HEK293 (cell line): ENCODE measurements at regions not wholly inside any gene's neighbourhood (a gene's known extent, or its start where the extent isn't known, plus 50 kb on each side); places are given as distances from the start of the nearest gene placed in this dataset.

ENCODE experiments used
- CTCF ChIA-PET: fragments of 350-600 bp; formaldehyde crosslinking; extraction: SDS; loops from one replicate; lab custom pipeline; 2021; ENCODE audit warnings: antibody characterized with exemption; lab: Yijun Ruan, JAX
- POLR2A ChIA-PET: fragments of 300-600 bp; formaldehyde crosslinking; extraction: SDS; loops from one replicate; lab custom pipeline; 2020; ENCODE audit warnings: antibody characterized with exemption, inconsistent platforms; lab: Yijun Ruan, JAX
- H3K27ac ChIP-seq: fragments of 200-500 bp; sonication (Bioruptor generic); 2 replicates; pipeline ENCODE4 v1.5.1; 2014; ENCODE audit warnings: low read depth, low read length, control low read depth, inconsistent platforms; ENCODE audit errors: extremely low read depth
- H3K36me3 ChIP-seq, 2 experiments: fragments of 200-500 bp in 1 of 2; sonication (Bioruptor generic) in 1 of 2; 1 replicate in 1 of 2; 2 replicates in 1 of 2; pipeline ENCODE4 v1.5.1; 2014 to 2017; ENCODE audit warnings: inconsistent platforms in 2 of 2, low read length in 2 of 2; ENCODE audit not compliant: control insufficient read depth in 2 of 2, insufficient read depth in 1 of 2
- H3K4me1 ChIP-seq: fragments of 200-500 bp; sonication (Bioruptor generic); 2 replicates; pipeline ENCODE4 v1.5.1; 2014; ENCODE audit warnings: mild to moderate bottlenecking, low read length, inconsistent platforms; ENCODE audit not compliant: control insufficient read depth, insufficient read depth
- H3K4me3 ChIP-seq: 2 replicates; pipeline ENCODE4 v1.5.1; 2011; ENCODE audit warnings: low read depth, mild to moderate bottlenecking, control low read depth, low read length, moderate library complexity
- H3K9me3 ChIP-seq: fragments of 200-500 bp; sonication (Bioruptor generic); 2 replicates; pipeline ENCODE4 v1.5.1; 2014; ENCODE audit warnings: low read depth, low read length, inconsistent platforms; ENCODE audit not compliant: control insufficient read depth, insufficient read depth
- IKZF3 ChIP-seq: fragments of 450-650 bp; IDR thresholded peaks from 2 replicates; pipeline ENCODE4 v1.5.0; 2018; ENCODE audit warnings: missing biosample characterization, mild to moderate bottlenecking, missing genetic modification characterization, moderate library complexity
- KLF1 ChIP-seq: fragments of 450-650 bp; formaldehyde crosslinking; IDR thresholded peaks from 2 replicates; pipeline ENCODE4 v1.5.1; 2016; ENCODE audit warnings: missing biosample characterization, missing genetic modification characterization
- RBAK ChIP-seq: fragments of 450-650 bp; formaldehyde crosslinking; IDR thresholded peaks from 2 replicates; pipeline ENCODE4 v1.5.1; 2016; ENCODE audit warnings: missing biosample characterization, missing genetic modification characterization
- WT1 ChIP-seq: fragments of 450-650 bp; formaldehyde crosslinking; IDR thresholded peaks from 2 replicates; pipeline ENCODE4 v1.5.1; 2016; ENCODE audit warnings: missing biosample characterization, missing genetic modification characterization
- YY1 ChIP-seq: fragments of 450-650 bp; formaldehyde crosslinking; IDR thresholded peaks from 2 replicates; pipeline ENCODE4 v1.5.1; 2018; ENCODE audit warnings: missing biosample characterization, missing genetic modification characterization
- YY2 ChIP-seq: fragments of 450-650 bp; formaldehyde crosslinking; IDR thresholded peaks from 2 replicates; pipeline ENCODE4 v1.5.1; 2016; ENCODE audit warnings: missing biosample characterization, missing genetic modification characterization
- ZFHX2 ChIP-seq: fragments of 450-650 bp; formaldehyde crosslinking; conservative IDR thresholded peaks from 2 replicates; pipeline ENCODE4 v1.5.1; 2016; ENCODE audit warnings: missing biosample characterization, missing genetic modification characterization
- ZNF10 ChIP-seq: fragments of 450-650 bp; formaldehyde crosslinking; IDR thresholded peaks from 2 replicates; pipeline ENCODE4 v1.5.1; 2017; ENCODE audit warnings: missing biosample characterization, missing genetic modification characterization
- ZNF112 ChIP-seq: fragments of 450-650 bp; formaldehyde crosslinking; IDR thresholded peaks from 2 replicates; pipeline ENCODE4 v1.5.0; 2017; ENCODE audit warnings: missing biosample characterization, missing genetic modification characterization
- ZNF169 ChIP-seq: fragments of 450-650 bp; formaldehyde crosslinking; IDR thresholded peaks from 2 replicates; pipeline ENCODE4 v1.5.1; 2016; ENCODE audit warnings: missing biosample characterization, missing genetic modification characterization
- ZNF175 ChIP-seq: fragments of 450-650 bp; formaldehyde crosslinking; IDR thresholded peaks from 2 replicates; pipeline ENCODE4 v1.5.1; 2016; ENCODE audit warnings: missing biosample characterization, missing genetic modification characterization
- ZNF184 ChIP-seq: fragments of 450-650 bp; IDR thresholded peaks from 2 replicates; pipeline ENCODE4 v1.5.1; 2018; ENCODE audit warnings: missing biosample characterization, mild to moderate bottlenecking, missing genetic modification characterization
- ZNF2 ChIP-seq: fragments of 450-650 bp; formaldehyde crosslinking; IDR thresholded peaks from 2 replicates; pipeline ENCODE4 v1.5.1; 2016; ENCODE audit warnings: missing biosample characterization, missing genetic modification characterization
- ZNF202 ChIP-seq: fragments of 450-650 bp; formaldehyde crosslinking; IDR thresholded peaks from 2 replicates; pipeline ENCODE4 v1.5.1; 2016; ENCODE audit warnings: missing biosample characterization, missing genetic modification characterization, borderline replicate concordance
- ZNF223 ChIP-seq: fragments of 450-650 bp; formaldehyde crosslinking; IDR thresholded peaks from 2 replicates; pipeline ENCODE4 v1.5.1; 2016; ENCODE audit warnings: missing biosample characterization, missing genetic modification characterization
- ZNF521 ChIP-seq: fragments of 450-650 bp; formaldehyde crosslinking; IDR thresholded peaks from 2 replicates; pipeline ENCODE4 v1.5.1; 2017; ENCODE audit warnings: missing biosample characterization, mild to moderate bottlenecking, missing genetic modification characterization
- ZNF624 ChIP-seq: fragments of 450-650 bp; formaldehyde crosslinking; IDR thresholded peaks from 2 replicates; pipeline ENCODE4 v1.5.1; 2017; ENCODE audit warnings: missing biosample characterization, missing genetic modification characterization
- ZNF664 ChIP-seq: fragments of 450-650 bp; formaldehyde crosslinking; IDR thresholded peaks from 2 replicates; pipeline ENCODE4 v1.5.1; 2016; ENCODE audit warnings: missing biosample characterization, missing genetic modification characterization
- ZNF777 ChIP-seq: fragments of 450-650 bp; formaldehyde crosslinking; IDR thresholded peaks from 2 replicates; pipeline ENCODE4 v1.5.1; 2017; ENCODE audit warnings: missing biosample characterization, missing genetic modification characterization, borderline replicate concordance
- ZSCAN16 ChIP-seq: fragments of 450-650 bp; formaldehyde crosslinking; IDR thresholded peaks from 2 replicates; pipeline ENCODE4 v1.5.1; 2016; ENCODE audit warnings: missing biosample characterization, missing genetic modification characterization
- ZXDB ChIP-seq: fragments of 450-650 bp; formaldehyde crosslinking; IDR thresholded peaks from 2 replicates; pipeline ENCODE4 v1.5.1; 2016; ENCODE audit warnings: missing biosample characterization, missing genetic modification characterization
- TF ChIP-seq, protein P1 (sequence below): fragments of 450-650 bp; formaldehyde crosslinking; IDR thresholded peaks from 2 replicates; pipeline ENCODE4 v1.5.1; 2016; ENCODE audit warnings: missing biosample characterization, missing genetic modification characterization
- TF ChIP-seq, protein P2 (sequence below): fragments of 450-650 bp; formaldehyde crosslinking; IDR thresholded peaks from 2 replicates; pipeline ENCODE4 v1.5.1; 2017; ENCODE audit warnings: missing biosample characterization, missing genetic modification characterization
- TF ChIP-seq, protein P3 (sequence below): fragments of 450-650 bp; formaldehyde crosslinking; IDR thresholded peaks from 2 replicates; pipeline ENCODE4 v1.5.1; 2016; ENCODE audit warnings: missing biosample characterization, missing genetic modification characterization
- TF ChIP-seq, protein P4 (sequence below): IDR thresholded peaks from 2 replicates; pipeline ENCODE4 v1.6.1; 2011; ENCODE audit warnings: mild to moderate bottlenecking, low read depth, low read length, borderline replicate concordance
- TF ChIP-seq, protein P5 (sequence below): fragments of 450-650 bp; formaldehyde crosslinking; IDR thresholded peaks from 2 replicates; pipeline ENCODE4 v1.5.1; 2016; ENCODE audit warnings: missing biosample characterization, missing genetic modification characterization
- TF ChIP-seq, protein P6 (sequence below): fragments of 450-650 bp; formaldehyde crosslinking; IDR thresholded peaks from 2 replicates; pipeline ENCODE4 v1.5.1; 2016; ENCODE audit warnings: missing biosample characterization, missing genetic modification characterization

DNA sequence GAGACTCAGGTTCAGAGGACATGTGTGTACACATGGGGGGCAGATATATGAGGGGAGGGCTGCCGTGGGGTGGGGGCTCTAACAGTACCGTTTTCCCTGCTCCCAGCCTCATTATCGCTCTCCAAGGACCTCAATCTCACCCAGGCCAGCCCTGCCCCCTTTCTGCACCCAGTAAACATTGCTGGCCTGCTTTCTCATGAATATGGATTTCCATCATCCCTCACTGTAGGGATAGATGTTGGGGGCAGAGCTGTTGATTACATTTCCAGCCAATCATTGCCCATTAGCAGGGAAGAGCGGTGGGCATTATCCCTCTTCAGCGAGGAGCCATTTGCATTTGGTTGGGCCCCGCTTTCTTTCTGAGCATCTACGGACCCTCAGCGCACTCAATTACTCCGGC lies 273.8 kb downstream of the RPS6KC1 start:
- Histone ChIP-seq H3K4me3 (no peak overlapping the region), H3K4me1 (no peaks in the 10 kb centered on the region), H3K9me3 (no peaks in the 10 kb centered on the region), H3K27ac (no peak overlapping the region), H3K36me3 (no peaks in the 10 kb centered on the region)
- no peak for TF ChIP-seq YY1
- TF ChIP-seq ZNF223 (tag by site-specific recombination): no peak
- TF ChIP-seq ZXDB (tag by site-specific recombination): no peak
- no peak for TF ChIP-seq ZNF169 (tag by site-specific recombination)
- no peak for TF ChIP-seq ZNF112 (tag by site-specific recombination)
- TF ChIP-seq ZNF2 (tag by site-specific recombination): no peak
- no peak for TF ChIP-seq ZNF521 (tag by site-specific recombination)
- no peak for TF ChIP-seq ZSCAN16 (tag by site-specific recombination)
- TF ChIP-seq ZFHX2 (tag by site-specific recombination): no peak
- TF ChIP-seq, protein P1, sequence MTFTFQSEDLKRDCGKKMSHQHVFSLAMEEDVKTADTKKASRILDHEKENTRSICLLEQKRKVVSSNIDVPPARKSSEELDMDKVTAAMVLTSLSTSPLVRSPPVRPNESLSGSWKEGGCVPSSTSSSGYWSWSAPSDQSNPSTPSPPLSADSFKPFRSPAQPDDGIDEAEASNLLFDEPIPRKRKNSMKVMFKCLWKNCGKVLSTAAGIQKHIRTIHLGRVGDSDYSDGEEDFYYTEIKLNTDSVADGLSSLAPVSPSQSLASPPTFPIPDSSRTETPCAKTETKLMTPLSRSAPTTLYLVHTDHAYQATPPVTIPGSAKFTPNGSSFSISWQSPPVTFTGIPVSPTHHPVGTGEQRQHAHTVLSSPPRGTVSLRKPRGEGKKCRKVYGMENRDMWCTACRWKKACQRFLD (tag by site-specific recombination): no peak
- no peak for TF ChIP-seq ZNF624 (tag by site-specific recombination)
- no peak for TF ChIP-seq IKZF3
- TF ChIP-seq ZNF10 (tag by site-specific recombination): no peak
- TF ChIP-seq, protein P2, sequence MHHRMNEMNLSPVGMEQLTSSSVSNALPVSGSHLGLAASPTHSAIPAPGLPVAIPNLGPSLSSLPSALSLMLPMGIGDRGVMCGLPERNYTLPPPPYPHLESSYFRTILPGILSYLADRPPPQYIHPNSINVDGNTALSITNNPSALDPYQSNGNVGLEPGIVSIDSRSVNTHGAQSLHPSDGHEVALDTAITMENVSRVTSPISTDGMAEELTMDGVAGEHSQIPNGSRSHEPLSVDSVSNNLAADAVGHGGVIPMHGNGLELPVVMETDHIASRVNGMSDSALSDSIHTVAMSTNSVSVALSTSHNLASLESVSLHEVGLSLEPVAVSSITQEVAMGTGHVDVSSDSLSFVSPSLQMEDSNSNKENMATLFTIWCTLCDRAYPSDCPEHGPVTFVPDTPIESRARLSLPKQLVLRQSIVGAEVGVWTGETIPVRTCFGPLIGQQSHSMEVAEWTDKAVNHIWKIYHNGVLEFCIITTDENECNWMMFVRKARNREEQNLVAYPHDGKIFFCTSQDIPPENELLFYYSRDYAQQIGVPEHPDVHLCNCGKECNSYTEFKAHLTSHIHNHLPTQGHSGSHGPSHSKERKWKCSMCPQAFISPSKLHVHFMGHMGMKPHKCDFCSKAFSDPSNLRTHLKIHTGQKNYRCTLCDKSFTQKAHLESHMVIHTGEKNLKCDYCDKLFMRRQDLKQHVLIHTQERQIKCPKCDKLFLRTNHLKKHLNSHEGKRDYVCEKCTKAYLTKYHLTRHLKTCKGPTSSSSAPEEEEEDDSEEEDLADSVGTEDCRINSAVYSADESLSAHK (tag by site-specific recombination): no peak
- TF ChIP-seq, protein P3, sequence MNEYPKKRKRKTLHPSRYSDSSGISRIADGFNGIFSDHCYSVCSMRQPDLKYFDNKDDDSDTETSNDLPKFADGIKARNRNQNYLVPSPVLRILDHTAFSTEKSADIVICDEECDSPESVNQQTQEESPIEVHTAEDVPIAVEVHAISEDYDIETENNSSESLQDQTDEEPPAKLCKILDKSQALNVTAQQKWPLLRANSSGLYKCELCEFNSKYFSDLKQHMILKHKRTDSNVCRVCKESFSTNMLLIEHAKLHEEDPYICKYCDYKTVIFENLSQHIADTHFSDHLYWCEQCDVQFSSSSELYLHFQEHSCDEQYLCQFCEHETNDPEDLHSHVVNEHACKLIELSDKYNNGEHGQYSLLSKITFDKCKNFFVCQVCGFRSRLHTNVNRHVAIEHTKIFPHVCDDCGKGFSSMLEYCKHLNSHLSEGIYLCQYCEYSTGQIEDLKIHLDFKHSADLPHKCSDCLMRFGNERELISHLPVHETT (tag by site-specific recombination): no peak
- POLR2A ChIA-PET: interaction anchor here (0.6 kb wide), 1 partner anchor 9 kb away, joined by 3 read pairs; no protein-coding TSS in a partner anchor
- CTCF ChIA-PET: no interaction called here

DNA sequence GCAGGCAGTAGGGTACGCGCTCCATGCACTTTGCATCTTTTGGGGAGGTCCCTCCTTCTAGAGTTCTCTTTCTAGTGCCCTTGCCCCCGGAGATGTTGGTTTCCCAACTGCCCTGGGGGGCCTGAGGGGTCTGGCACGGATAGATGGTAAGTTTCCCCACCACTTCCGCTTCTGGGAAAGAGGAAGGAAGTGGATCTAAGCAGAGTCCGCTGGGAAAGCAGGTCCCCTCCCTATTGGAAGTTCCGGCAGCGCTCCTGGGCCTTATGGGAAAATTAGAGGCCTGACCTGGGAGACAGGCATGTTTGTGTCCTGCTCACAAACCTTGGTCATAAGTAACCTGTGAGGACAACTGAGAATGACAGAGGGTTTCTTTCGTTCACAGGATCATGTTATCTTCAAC lies 274.4 kb downstream of the RPS6KC1 start:
- no peak overlapping the region for H3K4me3 ChIP-seq
- no peaks in the 10 kb centered on the region for H3K4me1 ChIP-seq
- ChIA-PET CTCF (no interaction called here), POLR2A (no interaction called here)
- no peak overlapping the region for H3K27ac ChIP-seq
- no peaks in the 10 kb centered on the region for H3K36me3 ChIP-seq
- no peaks in the 10 kb centered on the region for H3K9me3 ChIP-seq
- no peak for TF ChIP-seq ZNF175 (tag by site-specific recombination)
- no peak for TF ChIP-seq ZNF777 (tag by site-specific recombination)
- TF ChIP-seq, protein P4, sequence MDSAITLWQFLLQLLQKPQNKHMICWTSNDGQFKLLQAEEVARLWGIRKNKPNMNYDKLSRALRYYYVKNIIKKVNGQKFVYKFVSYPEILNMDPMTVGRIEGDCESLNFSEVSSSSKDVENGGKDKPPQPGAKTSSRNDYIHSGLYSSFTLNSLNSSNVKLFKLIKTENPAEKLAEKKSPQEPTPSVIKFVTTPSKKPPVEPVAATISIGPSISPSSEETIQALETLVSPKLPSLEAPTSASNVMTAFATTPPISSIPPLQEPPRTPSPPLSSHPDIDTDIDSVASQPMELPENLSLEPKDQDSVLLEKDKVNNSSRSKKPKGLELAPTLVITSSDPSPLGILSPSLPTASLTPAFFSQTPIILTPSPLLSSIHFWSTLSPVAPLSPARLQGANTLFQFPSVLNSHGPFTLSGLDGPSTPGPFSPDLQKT: no peak
- no peak for TF ChIP-seq WT1 (tag by site-specific recombination)
- TF ChIP-seq ZNF202 (tag by site-specific recombination): no peak
- TF ChIP-seq, protein P5, sequence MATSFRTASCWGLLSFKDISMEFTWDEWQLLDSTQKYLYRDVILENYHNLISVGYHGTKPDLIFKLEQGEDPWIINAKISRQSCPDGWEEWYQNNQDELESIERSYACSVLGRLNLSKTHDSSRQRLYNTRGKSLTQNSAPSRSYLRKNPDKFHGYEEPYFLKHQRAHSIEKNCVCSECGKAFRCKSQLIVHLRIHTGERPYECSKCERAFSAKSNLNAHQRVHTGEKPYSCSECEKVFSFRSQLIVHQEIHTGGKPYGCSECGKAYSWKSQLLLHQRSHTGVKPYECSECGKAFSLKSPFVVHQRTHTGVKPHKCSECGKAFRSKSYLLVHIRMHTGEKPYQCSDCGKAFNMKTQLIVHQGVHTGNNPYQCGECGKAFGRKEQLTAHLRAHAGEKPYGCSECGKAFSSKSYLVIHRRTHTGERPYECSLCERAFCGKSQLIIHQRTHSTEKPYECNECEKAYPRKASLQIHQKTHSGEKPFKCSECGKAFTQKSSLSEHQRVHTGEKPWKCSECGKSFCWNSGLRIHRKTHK (tag by site-specific recombination): no peak
- no peak for TF ChIP-seq YY2 (tag by site-specific recombination)
- TF ChIP-seq RBAK: no peak
- TF ChIP-seq ZNF184 (tag by site-specific recombination): no peak
- TF ChIP-seq, protein P6, sequence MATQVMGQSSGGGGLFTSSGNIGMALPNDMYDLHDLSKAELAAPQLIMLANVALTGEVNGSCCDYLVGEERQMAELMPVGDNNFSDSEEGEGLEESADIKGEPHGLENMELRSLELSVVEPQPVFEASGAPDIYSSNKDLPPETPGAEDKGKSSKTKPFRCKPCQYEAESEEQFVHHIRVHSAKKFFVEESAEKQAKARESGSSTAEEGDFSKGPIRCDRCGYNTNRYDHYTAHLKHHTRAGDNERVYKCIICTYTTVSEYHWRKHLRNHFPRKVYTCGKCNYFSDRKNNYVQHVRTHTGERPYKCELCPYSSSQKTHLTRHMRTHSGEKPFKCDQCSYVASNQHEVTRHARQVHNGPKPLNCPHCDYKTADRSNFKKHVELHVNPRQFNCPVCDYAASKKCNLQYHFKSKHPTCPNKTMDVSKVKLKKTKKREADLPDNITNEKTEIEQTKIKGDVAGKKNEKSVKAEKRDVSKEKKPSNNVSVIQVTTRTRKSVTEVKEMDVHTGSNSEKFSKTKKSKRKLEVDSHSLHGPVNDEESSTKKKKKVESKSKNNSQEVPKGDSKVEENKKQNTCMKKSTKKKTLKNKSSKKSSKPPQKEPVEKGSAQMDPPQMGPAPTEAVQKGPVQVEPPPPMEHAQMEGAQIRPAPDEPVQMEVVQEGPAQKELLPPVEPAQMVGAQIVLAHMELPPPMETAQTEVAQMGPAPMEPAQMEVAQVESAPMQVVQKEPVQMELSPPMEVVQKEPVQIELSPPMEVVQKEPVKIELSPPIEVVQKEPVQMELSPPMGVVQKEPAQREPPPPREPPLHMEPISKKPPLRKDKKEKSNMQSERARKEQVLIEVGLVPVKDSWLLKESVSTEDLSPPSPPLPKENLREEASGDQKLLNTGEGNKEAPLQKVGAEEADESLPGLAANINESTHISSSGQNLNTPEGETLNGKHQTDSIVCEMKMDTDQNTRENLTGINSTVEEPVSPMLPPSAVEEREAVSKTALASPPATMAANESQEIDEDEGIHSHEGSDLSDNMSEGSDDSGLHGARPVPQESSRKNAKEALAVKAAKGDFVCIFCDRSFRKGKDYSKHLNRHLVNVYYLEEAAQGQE (tag by site-specific recombination): no peak
- no peak for TF ChIP-seq ZNF664 (tag by site-specific recombination)
- no peak for TF ChIP-seq KLF1 (tag by site-specific recombination)
